HL-60 (cell line): ENCODE measurements at regions not wholly inside any gene's neighbourhood (a gene's known extent, or its start where the extent isn't known, plus 50 kb on each side); places are given as distances from the start of the nearest gene placed in this dataset.
"Not testable (repeated sequence)": the region's sequence is repeated elsewhere in the genome, so short reads cannot be mapped to it uniquely, and the experiment has no call there.

Experiments
- CTCF ChIP-seq: IDR thresholded peaks from one replicate; pipeline ENCODE4 v1.5.1; 2011; ENCODE audit warnings: low read length, control low read depth, inconsistent platforms; ENCODE audit not compliant: insufficient read depth
- POLR2AphosphoS5 ChIP-seq: IDR thresholded peaks from 2 replicates; pipeline ENCODE4 v1.6.1; 2012; ENCODE audit warnings: low read depth
- REST ChIP-seq: IDR thresholded peaks from 2 replicates; pipeline ENCODE4 v1.6.1; 2012; ENCODE audit warnings: low read depth; ENCODE audit not compliant: insufficient replicate concordance

- not testable (repeated sequence) for TF ChIP-seq CTCF, POLR2AphosphoS5, REST
Observed at GRCh38 chr15:20612796-20613195, 71.2 kb upstream of the GOLGA6L6 start.
